ENCODE measurements at regions not wholly inside any gene's neighbourhood (a gene's known extent, or its start where the extent isn't known, plus 50 kb on each side); places are given as distances from the start of the nearest gene placed in this dataset.
A peak's percentile ranks its signal among the peaks of the same experiment; 100 is the strongest.
"Not testable (repeated sequence)": the region's sequence is repeated elsewhere in the genome, so short reads cannot be mapped to it uniquely, and the experiment has no call there.

DNA sequence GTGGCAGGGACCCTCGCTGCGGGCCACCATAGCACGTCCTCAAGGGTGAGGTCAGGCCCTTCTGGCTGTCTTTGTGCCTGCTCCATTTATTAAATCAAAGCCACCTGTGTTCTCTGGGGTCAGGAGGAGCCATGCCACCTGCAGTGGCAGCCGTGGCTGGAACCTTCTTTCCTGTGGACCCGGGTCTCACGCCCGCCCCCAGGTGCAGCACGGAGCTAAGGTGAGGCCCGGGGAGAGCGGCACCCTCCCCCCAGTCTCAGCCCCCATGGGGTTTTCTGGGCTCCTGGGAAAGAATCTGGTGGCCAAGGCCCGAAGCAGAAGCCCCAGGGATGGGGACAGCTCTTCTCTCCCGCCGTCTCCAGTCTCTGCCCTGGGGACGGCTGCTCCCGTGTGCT, 195.4 kb downstream of the LAT start:
- not testable (repeated sequence) for DNase-seq

DNA sequence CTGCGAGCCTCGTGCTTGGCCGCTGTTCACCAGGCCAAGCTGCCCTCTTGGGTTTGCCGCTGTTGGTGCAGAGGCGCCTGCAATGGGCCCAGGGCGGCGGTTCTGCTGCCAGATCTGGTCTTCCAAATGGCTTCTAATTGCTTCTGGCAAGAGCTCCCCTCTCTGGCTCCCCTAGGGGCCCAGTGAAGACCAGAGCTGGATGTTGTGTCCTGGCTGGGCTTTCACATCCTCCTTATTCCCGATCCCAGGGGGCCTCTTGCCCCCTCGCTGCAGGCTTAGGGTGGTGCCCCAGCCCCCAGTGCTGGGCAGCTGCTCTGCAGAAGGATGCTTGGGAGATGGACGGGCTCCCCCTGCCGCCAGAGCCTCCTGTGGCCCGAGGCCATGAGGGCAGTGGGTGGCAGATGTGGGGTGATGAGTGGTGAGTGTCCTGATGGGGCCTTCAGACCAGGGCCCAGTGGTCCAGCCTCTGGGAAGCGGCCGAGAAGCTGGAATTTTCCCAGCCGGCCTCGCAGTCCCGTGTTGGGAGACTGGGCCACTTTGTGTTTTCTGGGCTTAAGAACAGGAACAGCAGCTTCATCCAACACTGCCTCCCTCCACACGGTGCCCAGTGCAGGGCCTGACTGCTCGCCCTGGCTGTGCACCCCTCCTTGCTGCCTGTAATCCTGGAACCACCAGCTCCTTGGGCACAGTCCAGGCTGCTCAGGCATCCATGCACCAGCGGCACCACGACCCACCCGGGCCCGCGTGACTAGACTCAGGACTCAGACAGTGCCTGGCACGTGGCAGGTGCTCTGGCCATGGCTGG, 194.8 kb downstream of the LAT start:
- peak; percentile 11 for DNase-seq

DNA sequence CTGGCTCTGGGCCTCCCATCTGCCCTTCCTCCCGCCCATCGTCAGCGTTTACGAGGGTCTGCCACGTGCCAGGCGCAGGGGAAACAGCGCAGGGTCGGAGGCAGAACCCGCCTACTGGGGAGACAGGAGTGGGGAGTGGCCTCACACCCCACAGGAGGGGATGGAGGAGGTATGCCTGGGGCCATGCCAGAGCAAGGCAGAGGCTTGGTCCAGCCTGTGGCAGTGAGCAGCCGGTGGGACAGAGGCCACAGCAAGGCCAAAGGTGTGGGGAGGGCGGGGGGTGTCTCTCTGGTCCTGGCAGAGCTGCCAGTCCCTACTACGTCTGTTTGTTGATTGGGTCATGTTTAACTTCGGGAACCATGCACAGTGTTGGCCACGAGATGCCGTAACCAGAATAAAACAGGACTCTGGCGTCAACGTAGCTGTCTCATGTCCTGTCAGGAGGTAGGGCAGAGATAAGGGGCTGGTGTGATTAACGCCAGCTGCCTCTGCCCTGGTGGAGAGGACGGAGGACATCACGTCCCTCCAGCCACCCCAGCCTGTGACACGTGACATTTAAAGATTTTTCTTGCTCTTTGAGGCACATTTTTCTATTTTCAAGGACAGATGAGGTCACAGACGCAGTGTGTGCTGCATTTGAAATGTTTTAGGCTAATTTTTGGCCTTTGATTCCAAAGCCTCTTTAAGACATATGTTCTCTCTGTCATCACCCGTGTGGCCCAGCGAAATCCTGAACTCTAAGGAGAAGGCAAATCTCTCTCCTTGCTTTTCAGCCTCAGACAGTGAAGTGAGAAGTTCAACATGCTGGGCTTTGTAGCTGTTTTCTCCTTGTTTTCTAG, 193.3 kb downstream of the LAT start:
- not testable (repeated sequence) for DNase-seq

DNA sequence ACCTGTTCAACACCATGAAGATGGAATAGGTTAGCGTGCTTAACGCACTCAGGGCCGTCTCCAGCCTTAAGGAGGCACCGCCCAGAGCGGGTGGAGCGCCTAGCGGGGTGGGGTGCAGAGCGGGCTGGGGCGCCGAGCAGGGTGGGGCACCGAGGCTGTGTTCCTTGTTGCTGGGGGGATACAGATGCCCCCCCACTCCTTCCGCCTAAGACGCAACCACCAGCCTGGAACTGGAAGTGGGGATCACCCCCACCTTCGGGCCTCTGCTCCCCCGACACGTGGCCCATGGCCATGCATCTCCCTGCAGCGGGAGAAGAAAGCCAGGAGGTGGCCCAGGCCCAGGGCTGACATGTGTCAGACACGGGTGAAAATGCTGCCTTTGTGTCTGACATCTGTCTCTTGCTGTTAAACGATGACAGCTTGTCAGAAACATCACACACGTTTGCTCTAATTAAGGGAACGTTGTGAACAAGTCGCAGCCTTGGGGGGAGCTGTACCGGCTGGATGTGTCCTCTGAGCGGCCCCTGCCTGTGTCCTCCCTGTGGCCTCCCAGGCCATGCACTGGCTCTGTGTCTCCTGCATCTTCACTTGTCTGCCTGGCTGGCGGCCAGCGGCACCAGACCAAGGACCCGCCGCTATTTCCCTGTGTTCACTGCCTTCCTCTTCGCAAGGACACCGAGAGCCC, 192.5 kb downstream of the LAT start:
- DNase-seq: not testable (repeated sequence)

DNA sequence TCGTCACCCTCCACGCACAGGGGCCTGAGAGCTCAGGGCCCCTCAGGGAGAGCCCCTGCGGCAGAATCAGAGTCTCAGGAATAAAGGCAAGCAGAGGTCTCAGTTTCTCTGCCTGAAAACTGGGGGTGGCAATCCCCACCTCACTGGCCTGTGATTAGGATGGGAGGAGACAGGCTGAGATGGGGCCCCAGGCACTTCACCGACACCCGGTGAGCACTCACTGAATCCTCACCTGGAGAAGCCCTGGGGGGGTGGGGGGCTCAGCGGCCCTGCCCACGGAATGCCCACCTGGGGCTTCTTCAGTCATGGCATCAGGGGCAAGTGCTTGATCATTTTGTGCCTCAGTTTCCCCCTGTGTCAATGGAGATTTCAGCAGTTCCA, 192.0 kb downstream of the LAT start:
- not testable (repeated sequence) for DNase-seq

DNA sequence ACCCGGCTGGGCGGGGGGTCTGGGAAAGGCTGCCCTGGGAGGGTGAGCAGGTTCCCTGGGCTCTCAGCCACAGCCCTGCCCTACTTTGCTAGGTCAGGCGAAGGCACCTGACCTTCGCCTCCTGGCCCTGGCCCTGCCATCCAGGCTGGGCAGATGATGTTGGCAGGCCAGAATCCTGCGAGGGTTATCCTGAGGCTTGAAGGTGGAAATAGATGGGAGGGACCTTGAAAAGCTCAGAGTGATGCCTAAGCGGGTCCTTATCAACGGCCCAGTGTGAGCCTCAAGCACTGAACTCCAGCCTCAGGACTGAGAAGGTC, 191.3 kb downstream of the LAT start:
- DNase-seq: not testable (repeated sequence)

DNA sequence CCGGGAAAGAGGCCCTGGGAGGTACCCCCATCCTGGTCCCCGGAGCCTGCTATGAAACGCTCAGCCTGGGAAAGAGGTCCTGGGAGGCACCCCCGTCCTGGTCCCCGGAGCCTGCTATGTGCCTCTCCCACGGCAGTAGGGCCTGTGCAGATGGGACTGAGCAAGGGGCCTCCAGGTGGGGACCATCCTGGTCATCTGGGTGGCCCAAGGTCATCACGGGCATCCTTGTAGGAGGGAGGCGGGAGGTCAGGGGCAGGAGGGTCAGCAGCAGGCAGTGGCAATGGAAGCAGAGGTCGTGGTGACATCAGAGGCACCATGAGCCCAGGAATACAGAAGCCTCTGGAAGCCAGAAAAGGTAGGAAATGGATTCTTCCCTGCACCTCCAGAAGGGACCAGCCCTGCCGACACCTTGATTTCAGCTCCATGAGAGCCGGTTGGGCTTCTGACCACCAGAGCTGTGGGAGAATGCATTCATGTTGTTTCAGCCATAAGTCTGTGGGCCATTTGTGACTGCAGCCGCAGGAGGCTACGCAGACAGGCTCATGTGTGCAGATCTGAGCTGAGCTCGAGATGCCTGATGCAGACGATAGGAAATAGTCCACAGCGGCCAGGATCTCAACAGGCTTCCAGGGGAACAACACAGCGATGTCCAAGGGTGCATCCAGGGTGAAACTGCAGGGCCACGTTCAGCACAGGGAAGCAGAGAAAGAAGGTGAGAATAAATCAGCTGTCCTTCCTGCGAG, 190.7 kb downstream of the LAT start:
- not testable (repeated sequence) for DNase-seq

DNA sequence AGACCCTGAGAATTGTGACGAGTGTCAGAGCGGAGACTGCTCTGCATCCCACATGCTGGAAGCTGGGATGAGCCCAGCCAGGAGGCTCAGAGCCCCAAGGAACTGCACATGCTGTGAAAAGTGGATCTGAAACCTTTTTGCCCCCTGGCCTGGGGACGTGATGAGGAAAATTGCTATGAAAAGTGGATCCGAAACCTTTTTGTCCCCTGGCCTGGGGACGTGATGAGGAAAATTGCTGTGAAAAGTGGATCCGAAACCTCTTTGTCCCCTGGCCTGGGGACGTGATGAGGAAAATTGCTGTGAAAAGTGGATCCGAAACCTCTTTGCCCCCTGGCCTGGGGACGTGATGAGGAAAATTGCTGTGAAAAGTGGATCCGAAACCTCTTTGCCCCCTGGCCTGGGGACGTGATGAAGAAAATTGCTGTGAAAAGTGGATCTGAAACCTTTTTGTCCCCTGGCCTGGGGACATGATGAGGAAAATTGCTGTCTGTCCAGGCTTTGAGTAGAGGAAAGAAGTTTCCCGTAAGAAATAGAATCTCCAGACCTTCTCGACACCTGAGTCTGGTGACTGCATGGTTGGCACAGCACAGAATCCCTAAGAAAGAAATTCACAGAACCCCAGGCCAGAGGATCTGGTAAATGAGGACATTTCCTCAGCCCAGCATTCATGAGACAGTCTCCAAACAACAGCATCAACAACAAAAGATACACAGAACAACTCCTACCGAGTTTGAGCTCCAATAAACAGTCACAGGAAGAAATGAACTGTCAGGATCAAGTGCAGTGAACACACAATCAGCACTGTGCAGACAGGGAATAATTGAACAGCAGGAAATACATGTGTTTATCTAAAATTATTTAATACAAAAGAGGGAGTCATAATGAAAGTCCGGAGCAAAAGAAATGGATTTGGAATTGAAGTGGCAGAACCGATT, 188.8 kb downstream of the LAT start:
- not testable (repeated sequence) for DNase-seq

DNA sequence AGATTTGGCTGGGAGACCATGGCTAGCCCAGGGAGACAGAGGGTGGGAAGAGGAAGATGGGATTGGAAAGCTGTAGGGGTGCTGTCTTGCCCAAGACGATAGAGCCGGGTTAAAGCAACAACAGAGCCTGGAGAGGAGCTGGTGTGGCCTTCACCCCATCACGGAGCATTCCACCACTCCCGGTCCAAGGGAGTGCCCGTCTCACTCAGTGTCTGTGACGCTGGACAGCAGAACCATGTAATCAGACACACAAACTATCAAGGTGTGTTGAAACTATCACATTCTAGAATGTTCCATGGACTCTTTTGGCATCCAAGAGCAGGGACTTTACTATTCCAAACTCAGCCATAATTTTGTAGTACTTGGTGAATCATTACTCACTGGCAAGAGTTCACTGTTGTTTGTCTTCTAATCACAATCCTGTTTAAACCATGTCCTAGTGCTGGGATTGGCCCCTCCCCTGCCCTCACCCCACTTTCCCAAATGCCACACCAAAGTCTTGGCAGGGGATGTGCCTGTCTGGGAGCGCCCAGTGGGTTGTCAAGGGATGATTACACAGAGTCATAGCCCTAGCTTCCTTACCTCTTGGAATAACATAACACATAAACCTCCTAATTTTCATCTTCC, 187.4 kb downstream of the LAT start:
- not testable (repeated sequence) for DNase-seq

DNA sequence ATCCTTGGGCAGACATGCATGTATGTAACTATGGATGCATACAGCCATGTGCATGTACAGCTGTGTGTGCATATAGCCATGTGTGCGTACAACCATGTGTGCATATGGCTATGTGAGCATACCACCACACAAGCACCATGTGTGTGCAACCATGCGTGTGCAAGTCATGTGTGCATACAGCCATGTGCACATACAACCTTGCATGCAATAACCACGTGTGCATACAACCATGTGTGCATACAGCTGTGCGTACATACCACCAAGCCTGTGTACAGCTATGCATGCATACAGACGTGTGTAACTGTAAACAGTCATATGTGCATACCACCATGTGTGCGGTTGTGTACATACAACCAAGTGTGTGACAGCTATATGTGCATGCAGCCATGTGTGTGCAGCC, 186.4 kb downstream of the LAT start:
- DNase-seq: not testable (repeated sequence)

DNA sequence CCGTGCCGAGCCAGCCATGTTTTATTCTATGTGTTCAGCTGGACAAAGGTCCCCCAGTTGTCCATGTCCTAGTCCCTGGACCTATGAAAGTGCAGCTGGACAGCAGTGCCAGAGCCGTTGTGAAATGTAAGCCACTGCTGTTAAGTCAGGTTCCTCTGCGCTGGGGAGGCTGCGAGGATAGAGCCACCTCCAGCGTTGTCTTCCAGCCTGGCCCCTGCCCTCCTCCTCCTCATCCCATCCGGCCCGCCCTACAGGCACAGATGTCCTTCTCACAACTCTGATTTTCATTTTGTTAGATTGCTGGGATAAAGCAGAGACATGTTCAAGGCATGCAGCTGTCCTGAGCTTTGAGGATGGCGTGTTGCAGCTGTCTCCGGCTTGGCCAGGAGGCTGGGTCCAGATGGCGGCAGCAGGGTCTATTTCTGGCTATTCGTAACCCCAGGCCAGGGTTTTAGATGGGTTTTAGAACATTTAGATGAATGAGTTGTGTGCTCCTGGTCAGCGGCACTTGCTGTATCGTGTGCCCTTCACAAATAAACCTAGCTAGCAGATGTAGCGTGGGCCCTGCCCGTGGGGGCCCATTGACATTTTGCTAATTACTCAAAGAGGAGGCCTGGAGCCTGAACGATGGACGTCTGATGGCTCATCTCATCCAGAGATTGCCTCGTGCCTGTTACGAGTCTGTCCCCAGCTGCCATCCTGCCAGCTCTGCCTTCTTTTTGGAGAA, 185.7 kb downstream of the LAT start:
- DNase-seq: not testable (repeated sequence)

DNA sequence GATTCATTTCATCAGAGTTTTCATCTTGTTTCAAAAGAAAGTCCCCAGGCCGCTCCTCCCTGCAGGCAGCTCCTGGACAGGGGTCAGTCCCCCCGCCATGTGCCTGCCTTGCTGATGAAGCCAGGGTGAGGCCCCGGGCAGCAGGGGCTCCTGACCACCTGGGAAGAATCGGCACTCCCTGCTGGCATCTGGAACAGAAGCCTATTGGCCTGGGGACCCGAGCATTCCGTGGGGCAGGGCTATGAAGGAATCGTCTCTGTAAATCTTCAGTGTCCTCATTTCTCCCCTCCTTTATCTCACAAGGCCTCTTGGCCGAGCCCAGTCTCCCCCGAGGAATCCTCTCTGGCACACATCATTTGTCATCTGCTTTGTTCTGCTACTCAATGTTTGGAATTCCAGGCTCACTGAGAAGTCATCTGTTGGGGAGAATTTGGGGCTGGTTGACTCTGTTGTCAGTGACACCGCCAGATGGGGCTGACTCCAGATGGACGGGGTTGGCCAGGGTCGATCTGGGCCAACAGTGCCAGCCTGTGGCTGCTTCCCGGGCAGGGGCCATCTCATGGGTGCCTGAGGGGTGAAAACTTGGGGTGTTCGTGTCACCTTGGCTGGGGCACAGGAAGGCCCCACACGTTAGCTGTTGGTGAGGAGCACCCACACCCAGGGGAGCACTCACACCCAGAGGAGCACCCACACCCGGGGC, 184.6 kb downstream of the LAT start:
- not testable (repeated sequence) for DNase-seq

DNA sequence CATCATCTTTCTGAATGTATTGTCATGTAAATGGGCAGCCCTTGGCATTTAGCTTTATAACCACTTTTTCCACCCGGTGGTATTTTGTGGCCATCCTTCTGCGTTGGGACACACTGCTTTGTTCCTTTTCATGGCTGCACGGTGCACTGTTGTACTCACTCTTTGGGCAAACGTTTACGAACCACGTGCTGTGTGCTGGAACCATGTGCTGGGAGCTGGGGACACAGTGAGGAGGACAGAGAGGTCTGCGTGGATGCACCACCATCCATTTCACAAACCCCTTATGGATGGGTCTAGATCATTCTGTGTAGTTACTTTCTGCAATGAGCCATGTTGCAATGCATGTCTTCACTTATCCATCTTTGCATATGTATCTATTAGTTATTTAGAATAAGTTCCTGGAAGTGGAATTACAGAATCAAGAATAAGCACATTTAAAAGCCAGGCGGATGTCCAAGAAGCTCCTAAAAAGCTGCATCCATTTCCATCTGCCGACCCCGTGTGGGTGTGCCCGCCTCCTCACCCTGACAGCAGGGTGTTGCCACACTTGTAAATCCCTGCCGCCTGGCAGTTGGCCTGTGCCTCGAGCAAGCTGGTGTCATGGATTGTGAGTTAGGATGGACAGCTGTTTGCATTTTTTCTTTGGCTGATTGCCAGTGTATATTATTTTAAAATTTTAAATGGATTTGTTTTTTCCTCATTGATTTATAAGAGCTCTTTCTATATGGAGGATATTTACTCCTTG, 183.8 kb downstream of the LAT start:
- not testable (repeated sequence) for DNase-seq

DNA sequence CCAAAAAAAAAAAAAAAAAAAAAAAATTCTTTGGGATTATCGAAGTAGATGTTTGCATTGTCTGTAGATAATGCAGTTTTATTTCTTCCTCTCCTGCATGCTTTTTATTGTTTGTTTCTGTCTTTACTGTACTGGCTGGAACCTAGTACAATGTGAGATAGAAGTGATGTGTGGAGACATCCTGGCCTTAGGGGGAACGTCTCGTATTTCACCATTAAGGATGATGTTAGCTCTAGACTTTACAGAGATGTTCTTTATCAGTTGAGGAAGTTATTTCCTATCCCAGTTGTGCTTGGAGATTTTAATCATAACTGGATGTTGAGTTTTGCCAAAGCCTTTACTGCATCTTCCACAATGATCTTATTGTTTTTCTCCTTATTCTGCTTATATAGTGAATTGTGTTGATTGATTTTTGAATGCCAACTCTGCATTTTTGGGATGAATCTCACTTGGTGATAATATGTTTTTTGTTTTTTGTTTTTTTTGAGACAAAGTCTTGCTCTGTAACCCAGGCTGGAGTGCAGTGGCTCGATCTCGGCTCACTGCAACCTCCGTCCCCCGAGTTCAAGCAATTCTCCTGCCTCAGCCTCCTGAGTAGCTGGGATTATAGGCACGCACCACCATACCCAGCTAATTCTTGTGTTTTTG, 179.7 kb downstream of the LAT start:
- not testable (repeated sequence) for DNase-seq

DNA sequence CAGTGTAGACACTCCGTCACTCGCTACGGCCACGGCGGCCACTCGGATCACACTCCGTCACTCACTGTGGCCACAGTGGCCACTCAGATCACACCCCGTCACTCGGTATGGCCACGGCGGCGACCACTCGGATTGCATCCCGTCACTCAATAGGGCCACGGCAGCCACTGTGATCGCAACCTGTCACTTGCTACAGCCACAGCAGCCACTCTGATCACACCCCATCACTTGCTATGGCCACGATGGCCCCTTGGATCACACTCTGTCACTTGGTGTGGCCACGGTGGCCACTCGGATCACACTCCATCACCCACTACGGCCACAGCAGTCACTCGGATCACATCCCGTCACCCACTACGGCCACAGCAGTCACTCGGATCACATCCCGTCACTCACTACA, 175.3 kb downstream of the LAT start:
- DNase-seq: not testable (repeated sequence)

DNA sequence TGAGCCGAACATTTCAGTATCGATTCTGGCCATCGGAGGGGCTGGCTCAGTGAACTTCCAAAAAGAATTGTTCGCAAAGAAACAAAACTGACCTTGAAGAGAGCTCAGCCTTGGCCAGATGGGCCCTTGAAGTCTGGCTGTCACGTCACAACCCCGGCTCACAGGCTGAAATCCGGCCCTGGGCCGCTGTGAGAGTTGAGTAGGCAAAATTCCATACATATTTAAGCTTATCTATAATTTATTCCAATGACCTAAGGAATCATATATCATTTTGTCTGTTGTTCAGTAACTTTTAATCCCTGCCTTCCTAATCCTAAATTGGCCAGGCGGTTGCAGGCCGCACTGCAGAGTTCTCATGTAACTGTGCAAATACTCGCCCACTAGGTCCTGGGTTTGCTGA, 174.8 kb downstream of the LAT start:
- DNase-seq: not testable (repeated sequence)

DNA sequence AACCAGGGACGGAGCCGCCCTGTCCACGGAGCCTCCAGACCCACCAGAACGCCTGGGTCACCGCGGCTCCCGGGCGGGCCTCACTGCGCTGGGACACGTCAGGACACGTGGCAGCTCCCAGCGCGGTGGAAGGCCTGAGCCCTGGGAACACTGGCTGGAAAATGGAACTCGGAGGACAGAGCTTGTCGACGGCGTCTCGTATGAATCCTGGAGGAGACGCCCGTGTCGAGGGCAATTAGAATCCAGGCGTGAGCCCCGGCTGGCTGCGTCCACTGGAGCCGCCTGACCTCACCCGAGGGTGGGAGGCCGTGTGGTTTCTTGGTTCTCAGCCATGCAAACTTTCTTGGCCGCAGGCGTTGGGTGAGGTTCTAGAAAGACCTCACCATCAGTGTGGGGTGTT, 173.9 kb downstream of the LAT start:
- no peak for DNase-seq

DNA sequence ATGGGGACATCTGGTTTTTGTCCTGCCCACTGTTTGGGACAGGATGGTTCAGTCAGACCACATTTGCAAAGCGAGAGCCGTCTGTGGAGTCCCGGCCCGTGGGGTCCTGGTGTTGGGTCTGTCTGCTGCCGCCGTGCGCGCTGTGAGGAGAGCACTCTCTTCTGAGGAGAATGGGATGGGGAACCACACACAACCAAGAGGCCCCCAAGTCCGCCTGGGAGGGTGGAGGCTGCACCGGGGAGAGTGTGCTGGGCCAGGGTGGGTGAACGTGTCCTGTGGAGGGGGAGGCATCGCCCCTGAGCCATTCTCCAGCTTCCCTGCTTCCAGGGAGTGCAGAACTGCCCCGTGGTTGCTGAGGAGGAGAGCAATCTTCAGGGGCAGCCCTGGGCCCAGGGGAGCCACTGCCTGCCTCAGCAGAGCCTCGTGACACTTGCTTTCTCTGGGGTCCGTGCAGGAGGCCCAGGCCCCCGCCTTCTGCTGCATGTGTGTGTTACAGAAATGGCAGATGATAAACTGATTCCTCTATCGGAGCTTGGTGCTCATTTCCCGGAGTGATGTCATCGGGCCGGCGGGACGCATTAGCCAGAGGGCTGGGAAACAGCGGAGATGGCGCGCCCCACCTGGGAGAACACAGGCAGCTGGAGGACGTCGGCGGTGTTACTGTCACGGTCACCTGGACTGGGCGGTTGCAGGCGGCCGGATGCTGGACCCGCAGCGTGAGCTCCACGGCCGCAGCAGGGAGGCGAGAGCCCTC, 173.4 kb downstream of the LAT start:
- not testable (repeated sequence) for DNase-seq

All from NCI-H446 treated with DMSO at 0.1 percent for 48 hours (cell line).